Keratinocyte (primary cell): ENCODE measurements at regions not wholly inside any gene's neighbourhood (a gene's known extent, or its start where the extent isn't known, plus 50 kb on each side); places are given as distances from the start of the nearest gene placed in this dataset.

Experiments
- DNase-seq: peaks from one replicate; pipeline ENCODE4 v3.0.0-alpha.2; 2011; ENCODE audit warnings: low read depth, missing footprints, low spot score
- FAIRE-seq: peaks from 2 replicates; lab custom pipeline; 2011; peaks lifted over from hg19 to GRCh38; lab: Jason Lieb, UNC
- H2AFZ ChIP-seq: 2 replicates; pipeline ENCODE4 v1.6.0; 2012; ENCODE audit warnings: low read length, control low read depth, inconsistent platforms; ENCODE audit not compliant: control insufficient read depth
- H3K27ac ChIP-seq: 2 replicates; pipeline ENCODE4 v1.5.1; 2011; ENCODE audit warnings: low read length; ENCODE audit not compliant: control insufficient read depth, insufficient read depth
- H3K27me3 ChIP-seq: 3 replicates; pipeline ENCODE4 v1.6.0; 2011; ENCODE audit warnings: low read length; ENCODE audit not compliant: control insufficient read depth, insufficient read depth; ENCODE audit errors: extremely low read depth
- H3K36me3 ChIP-seq, 2 experiments: 2 replicates in 1 of 2; 3 replicates in 1 of 2; pipeline ENCODE4 v1.5.1; 2011; ENCODE audit warnings: low read length in 2 of 2, mild to moderate bottlenecking in 1 of 2; ENCODE audit not compliant: control insufficient read depth in 2 of 2, insufficient read depth in 2 of 2; ENCODE audit errors: extremely low read depth in 1 of 2
- H3K4me1 ChIP-seq: 3 replicates; pipeline ENCODE4 v1.5.1; 2011; ENCODE audit warnings: low read length; ENCODE audit not compliant: control insufficient read depth, insufficient read depth; ENCODE audit errors: extremely low read depth
- H3K4me2 ChIP-seq: 3 replicates; pipeline ENCODE4 v1.6.0; 2011; ENCODE audit warnings: low read depth, low read length; ENCODE audit not compliant: control insufficient read depth, insufficient read depth; ENCODE audit errors: extremely low read depth
- H3K4me3 ChIP-seq, 3 experiments: fragments of 200-600 bp in 1 of 3; sonication (generic) in 1 of 3; 2 replicates in 2 of 3; 3 replicates in 1 of 3; pipeline ENCODE4 v1.5.1; 2011 to 2016; ENCODE audit warnings: low read length in 3 of 3, mild to moderate bottlenecking in 3 of 3, control low read depth in 2 of 3, inconsistent platforms in 1 of 3, low read depth in 1 of 3, mixed read lengths in 1 of 3, mixed run types in 1 of 3, moderate library complexity in 1 of 3; ENCODE audit not compliant: control insufficient read depth in 2 of 3, insufficient read depth in 2 of 3; ENCODE audit errors: extremely low read depth in 1 of 3
- H3K79me2 ChIP-seq: 2 replicates; pipeline ENCODE4 v1.6.0; 2012; ENCODE audit warnings: low read length; ENCODE audit not compliant: control insufficient read depth, insufficient read depth
- H3K9ac ChIP-seq: 3 replicates; pipeline ENCODE4 v1.6.0; 2011; ENCODE audit warnings: low read length; ENCODE audit not compliant: control insufficient read depth, insufficient read depth; ENCODE audit errors: extremely low read depth
- H3K9me1 ChIP-seq: 3 replicates; pipeline ENCODE4 v1.6.0; 2011; ENCODE audit warnings: low read length; ENCODE audit not compliant: control insufficient read depth, insufficient read depth; ENCODE audit errors: extremely low read depth
- H3K9me3 ChIP-seq: 2 replicates; pipeline ENCODE4 v1.5.1; 2012; ENCODE audit warnings: low read depth, low read length; ENCODE audit not compliant: control insufficient read depth
- H4K20me1 ChIP-seq: 3 replicates; pipeline ENCODE4 v1.6.0; 2011; ENCODE audit warnings: low read length; ENCODE audit not compliant: control insufficient read depth, insufficient read depth; ENCODE audit errors: extremely low read depth
- CTCF ChIP-seq, 3 experiments: IDR thresholded peaks in 1 of 3; conservative IDR thresholded peaks in 1 of 3; optimal IDR thresholded peaks in 1 of 3; 2 replicates in 2 of 3; 3 replicates in 1 of 3; pipeline versions ENCODE3 to v1.5.1; 2011; ENCODE audit warnings: low read length in 3 of 3, mild to moderate bottlenecking in 3 of 3, moderate library complexity in 2 of 3, control low read depth in 1 of 3, inconsistent platforms in 1 of 3; ENCODE audit not compliant: insufficient read depth in 2 of 3; ENCODE audit errors: extremely low read depth in 1 of 3
- EZH2 ChIP-seq: IDR thresholded peaks from one replicate; pipeline ENCODE4 v1.6.1; 2012; ENCODE audit warnings: inconsistent platforms, mild to moderate bottlenecking, low read length, moderate library complexity
- dilution Hi-C: fragments of 300-500 bp; cut with MboI; formaldehyde crosslinking; loops from one replicate; pipeline ENCODE4 v1.7.0; 2020; ENCODE audit warnings: low sequenced_read_pairs; ENCODE audit not compliant: extremely low pct_ligation_motif_present

- dilution Hi-C loops = no loop called here
Measured at GRCh38 chr15:47203993-47204392, 513.3 kb upstream of the SEMA6D start.

GRCh38 chr15:47206358-47206978 is 510.8 kb upstream of the SEMA6D start:
- H3K9ac ChIP-seq = no peak overlapping the region
- H3K4me2 ChIP-seq = no peak overlapping the region
- DNase-seq = no peak
- H3K9me1 ChIP-seq = no peaks in the 10 kb centered on the region
- H3K9me3 ChIP-seq = no peaks in the 10 kb centered on the region
- no peak overlapping the region for H2AFZ ChIP-seq
- H3K79me2 ChIP-seq = no peaks in the 10 kb centered on the region
- no peak overlapping the region for H3K4me3 ChIP-seq
- TF ChIP-seq EZH2 (no peak), CTCF (optimal IDR thresholded peaks at IDR 0.05 in 1 of 3, IDR thresholded peaks at IDR 0.05 in 1 of 3, conservative IDR thresholded peaks at IDR 0.05 in 1 of 3; ENCODE audit: extremely low read depth in 1 of 3, insufficient read depth in 2 of 3, low read length in 3 of 3) (no peak)
- dilution Hi-C loops = no loop called here
- no peaks in the 10 kb centered on the region for H3K36me3 ChIP-seq
- H4K20me1 ChIP-seq = no peaks in the 10 kb centered on the region
- H3K27me3 ChIP-seq = no peaks in the 10 kb centered on the region
- no peak overlapping the region for H3K27ac ChIP-seq
- no peaks in the 10 kb centered on the region for H3K4me1 ChIP-seq
- no peak for FAIRE-seq

More at GRCh38 chr15:47203993-47204392, 513.3 kb upstream of the SEMA6D start:
- Histone ChIP-seq H3K4me1 (no peaks in the 10 kb centered on the region), H3K9me3 (no peaks in the 10 kb centered on the region), H3K4me2 (no peak overlapping the region), H4K20me1 (no peaks in the 10 kb centered on the region), H3K27me3 (no peaks in the 10 kb centered on the region), H3K27ac (no peak overlapping the region), H3K4me3 (no peak overlapping the region), H3K36me3 (no peaks in the 10 kb centered on the region), H3K9me1 (no peaks in the 10 kb centered on the region), H3K9ac (no peak overlapping the region), H3K79me2 (no peaks in the 10 kb centered on the region), H2AFZ (no peak overlapping the region)
- no peak for TF ChIP-seq CTCF (optimal IDR thresholded peaks at IDR 0.05 in 1 of 3, IDR thresholded peaks at IDR 0.05 in 1 of 3, conservative IDR thresholded peaks at IDR 0.05 in 1 of 3; ENCODE audit: extremely low read depth in 1 of 3, insufficient read depth in 2 of 3, low read length in 3 of 3)
- DNase-seq (no peak), FAIRE-seq (no peak)
